Naive thymus-derived CD4-positive, alpha-beta T cell (primary cell): ENCODE measurements at regions not wholly inside any gene's neighbourhood (a gene's known extent, or its start where the extent isn't known, plus 50 kb on each side); places are given as distances from the start of the nearest gene placed in this dataset.

Source experiments
- ATAC-seq: fragments of 150-1000 bp; cut with Tn5 transposase; 2 replicates; pipeline ENCODE4 v1.10.0; 2021; ENCODE audit warnings: mild to moderate bottlenecking, moderate library complexity
- CTCF ChIA-PET: fragments of 350-600 bp; sonication (Branson Sonifier 250); formaldehyde crosslinking; loops from one replicate; lab custom pipeline; 2021; ENCODE audit warnings: antibody characterized with exemption; lab: Charles Lee
- POLR2A ChIA-PET: fragments of 350-600 bp; sonication (Branson Sonifier 250); formaldehyde crosslinking; loops from one replicate; lab custom pipeline; 2021; ENCODE audit warnings: antibody characterized with exemption, inconsistent platforms; lab: Charles Lee
- DNase-seq, 9 donors: peaks; one replicate each; pipeline versions ENCODE4 v3.0.0 to v3.0.0-alpha.2; 2020 to 2022; ENCODE audit warnings: mixed read lengths in 1 of 9
- H3K27ac ChIP-seq: one replicate; pipeline ENCODE4 v1.7.0; 2013; ENCODE audit warnings: mild to moderate bottlenecking, low read depth, low read length, moderate library complexity
- H3K27me3 ChIP-seq, 2 donors: one replicate each; pipeline ENCODE4 v1.7.0; 2013; ENCODE audit warnings: low read length in 2 of 2, mild to moderate bottlenecking in 2 of 2, moderate library complexity in 2 of 2; ENCODE audit not compliant: control insufficient read depth in 2 of 2, insufficient read depth in 2 of 2
- H3K36me3 ChIP-seq, 3 experiments: 1 replicate in 2 of 3; 2 replicates in 1 of 3; pipeline ENCODE4 v1.7.0; 2013; ENCODE audit warnings: low read length in 3 of 3, mild to moderate bottlenecking in 3 of 3, moderate library complexity in 1 of 3; ENCODE audit not compliant: insufficient read depth in 3 of 3, control insufficient read depth in 2 of 3
- H3K4me1 ChIP-seq, 2 donors: one replicate each; pipeline ENCODE4 v1.7.0; 2013; ENCODE audit warnings: low read length in 2 of 2, mild to moderate bottlenecking in 2 of 2, moderate library complexity in 1 of 2; ENCODE audit not compliant: control insufficient read depth in 2 of 2, insufficient read depth in 2 of 2
- H3K4me3 ChIP-seq: 2 replicates; pipeline ENCODE4 v1.7.0; 2013; ENCODE audit warnings: mild to moderate bottlenecking, low read length
- H3K9me3 ChIP-seq, 3 experiments: 1 replicate in 2 of 3; 2 replicates in 1 of 3; pipeline ENCODE4 v1.7.0; 2013; ENCODE audit warnings: low read length in 3 of 3; ENCODE audit not compliant: control insufficient read depth in 2 of 3
- H3K27ac Mint-ChIP-seq, 9 donors: one replicate each; pipeline ENCODE4 v1.8.0; 2020 to 2022; ENCODE audit warnings: mixed read lengths in 9 of 9, mild to moderate bottlenecking in 8 of 9, moderate library complexity in 5 of 9, inconsistent platforms in 2 of 9
- H3K27me3 Mint-ChIP-seq, 5 donors: one replicate each; pipeline ENCODE4 v1.8.0; 2021 to 2022; ENCODE audit warnings: mixed read lengths in 5 of 5, mild to moderate bottlenecking in 1 of 5
- H3K36me3 Mint-ChIP-seq, 5 donors: one replicate each; pipeline ENCODE4 v1.8.0; 2020 to 2022; ENCODE audit warnings: mixed read lengths in 5 of 5, mild to moderate bottlenecking in 3 of 5, inconsistent platforms in 1 of 5
- H3K4me1 Mint-ChIP-seq, 7 donors: one replicate each; pipeline ENCODE4 v1.8.0; 2020 to 2022; ENCODE audit warnings: mixed read lengths in 7 of 7, mild to moderate bottlenecking in 3 of 7, inconsistent platforms in 1 of 7
- H3K4me3 Mint-ChIP-seq, 10 donors: one replicate each; pipeline ENCODE4 v1.8.0; 2020 to 2022; ENCODE audit warnings: mild to moderate bottlenecking in 10 of 10, mixed read lengths in 10 of 10, moderate library complexity in 6 of 10, inconsistent platforms in 2 of 10
- H3K9me3 Mint-ChIP-seq, 11 donors: one replicate each; pipeline ENCODE4 v1.8.0; 2020 to 2022; ENCODE audit warnings: mixed read lengths in 11 of 11, mild to moderate bottlenecking in 4 of 11, inconsistent platforms in 1 of 11, moderate library complexity in 1 of 11
- intact Hi-C, 2 donors: fragments of 100-400 bp; cut with micrococcal nuclease; formaldehyde crosslinking; loops; one replicate each; pipeline ENCODE4 v1.15.1; 2023

DNA sequence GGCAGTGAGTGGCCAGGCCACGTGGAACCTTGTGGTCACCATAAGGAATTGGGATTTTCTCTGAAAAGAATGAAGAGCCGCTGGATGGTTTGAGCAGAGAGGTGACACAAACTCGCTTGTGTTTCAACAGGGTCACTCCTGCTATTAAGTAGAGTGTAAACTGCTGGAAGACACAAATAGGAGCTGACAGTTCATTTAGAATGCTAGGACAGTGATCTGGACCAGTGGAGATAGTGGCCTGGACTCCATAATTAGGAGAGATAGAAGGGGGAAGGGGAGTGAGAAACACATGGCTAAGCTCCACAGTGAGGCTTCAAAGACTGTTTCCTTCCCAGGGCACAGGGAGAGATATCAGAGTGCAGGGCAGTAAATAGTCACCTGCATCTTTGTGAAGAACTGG lies 381.1 kb upstream of the ST6GAL2 start:
- H3K27ac ChIP-seq, result no peak overlapping the region
- H3K36me3 Mint-ChIP-seq, result no peaks in the 10 kb centered on the region
- H3K4me3 ChIP-seq, result no peak overlapping the region
- POLR2A ChIA-PET, result no interaction called here
- H3K27me3 ChIP-seq, result no peaks in the 10 kb centered on the region
- no peaks in the 10 kb centered on the region for H3K9me3 ChIP-seq
- H3K4me1 Mint-ChIP-seq, result no peaks in the 10 kb centered on the region
- H3K27me3 Mint-ChIP-seq, result peaks cover 0 to 4% (median 0%) of the 10 kb centered on the region in 5 donors
- no peak overlapping the region for H3K4me3 Mint-ChIP-seq
- peaks cover 0 to 10% (median 4%) of the 10 kb centered on the region in 11 donors for H3K9me3 Mint-ChIP-seq
- H3K27ac Mint-ChIP-seq, result no peak overlapping the region
- no peaks in the 10 kb centered on the region for H3K4me1 ChIP-seq
- no peak for DNase-seq
- CTCF ChIA-PET, result no interaction called here
- intact Hi-C loops, result no loop called here
- no peak for ATAC-seq
- H3K36me3 ChIP-seq, result no peaks in the 10 kb centered on the region

DNA sequence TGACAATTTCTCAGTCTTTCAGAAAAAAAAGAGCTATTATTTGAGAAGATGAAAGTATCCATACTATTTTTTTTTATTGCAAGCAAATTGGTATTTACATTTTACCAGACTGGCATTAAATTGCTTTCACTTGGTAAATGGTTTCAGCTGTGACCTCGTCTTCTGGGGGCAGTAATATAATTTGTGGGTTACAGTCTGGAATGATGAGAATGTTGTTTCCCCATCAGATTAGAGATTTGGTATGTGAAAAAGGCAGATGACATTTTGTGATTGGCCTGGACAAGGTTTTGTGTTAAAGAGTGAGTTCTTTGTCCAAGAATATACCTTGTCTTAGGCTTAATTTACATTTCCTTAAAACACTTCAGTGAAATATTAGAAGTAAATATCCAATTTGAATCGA lies 390.1 kb upstream of the ST6GAL2 start:
- POLR2A ChIA-PET, result no interaction called here
- no peaks in the 10 kb centered on the region for H3K36me3 ChIP-seq
- H3K9me3 Mint-ChIP-seq, result peaks cover 0 to 5% (median 0%) of the 10 kb centered on the region in 11 donors
- H3K27me3 ChIP-seq, result no peaks in the 10 kb centered on the region
- no peaks in the 10 kb centered on the region for H3K36me3 Mint-ChIP-seq
- H3K4me3 ChIP-seq, result no peak overlapping the region
- no peak overlapping the region for H3K27ac Mint-ChIP-seq
- no peak for ATAC-seq
- no peak for DNase-seq
- CTCF ChIA-PET, result no interaction called here
- no peaks in the 10 kb centered on the region for H3K27me3 Mint-ChIP-seq
- H3K4me1 ChIP-seq, result no peaks in the 10 kb centered on the region
- H3K27ac ChIP-seq, result no peak overlapping the region
- H3K4me3 Mint-ChIP-seq, result no peak overlapping the region
- no peaks in the 10 kb centered on the region for H3K4me1 Mint-ChIP-seq
- intact Hi-C loops, result no loop called here
- H3K9me3 ChIP-seq, result no peaks in the 10 kb centered on the region

DNA sequence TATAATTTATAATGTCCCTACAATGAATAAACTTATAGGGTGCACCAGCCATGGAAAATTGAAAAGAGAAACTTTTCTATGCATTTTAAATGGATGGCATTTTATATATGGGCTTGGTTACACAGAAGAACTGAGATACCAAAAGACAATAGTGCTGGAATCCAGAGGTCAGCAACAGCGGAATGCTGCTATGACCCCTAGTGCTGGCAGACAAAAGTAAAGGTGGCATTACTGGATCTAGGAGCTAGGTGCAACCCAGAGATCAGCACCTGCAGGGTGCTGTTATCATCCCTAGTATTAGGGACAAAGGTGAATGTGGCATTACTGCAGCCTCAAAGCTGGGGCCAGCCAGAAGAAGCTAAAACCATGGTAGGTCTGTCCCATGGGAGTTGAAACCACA lies 392.7 kb upstream of the ST6GAL2 start:
- H3K4me1 ChIP-seq, result no peaks in the 10 kb centered on the region
- H3K27me3 ChIP-seq, result no peaks in the 10 kb centered on the region
- Mint-ChIP-seq H3K4me3 (no peak overlapping the region), H3K27me3 (peaks cover 0 to 4% (median 0%) of the 10 kb centered on the region in 5 donors), H3K9me3 (peaks cover 0 to 5% (median 0%) of the 10 kb centered on the region in 11 donors), H3K4me1 (no peaks in the 10 kb centered on the region), H3K27ac (no peak overlapping the region), H3K36me3 (no peaks in the 10 kb centered on the region)
- ChIA-PET POLR2A (no interaction called here), CTCF (no interaction called here)
- no peak overlapping the region for H3K27ac ChIP-seq
- intact Hi-C loops, result no loop called here
- H3K9me3 ChIP-seq, result no peaks in the 10 kb centered on the region
- H3K36me3 ChIP-seq, result no peaks in the 10 kb centered on the region
- DNase-seq (no peak), ATAC-seq (no peak)
- no peak overlapping the region for H3K4me3 ChIP-seq

DNA sequence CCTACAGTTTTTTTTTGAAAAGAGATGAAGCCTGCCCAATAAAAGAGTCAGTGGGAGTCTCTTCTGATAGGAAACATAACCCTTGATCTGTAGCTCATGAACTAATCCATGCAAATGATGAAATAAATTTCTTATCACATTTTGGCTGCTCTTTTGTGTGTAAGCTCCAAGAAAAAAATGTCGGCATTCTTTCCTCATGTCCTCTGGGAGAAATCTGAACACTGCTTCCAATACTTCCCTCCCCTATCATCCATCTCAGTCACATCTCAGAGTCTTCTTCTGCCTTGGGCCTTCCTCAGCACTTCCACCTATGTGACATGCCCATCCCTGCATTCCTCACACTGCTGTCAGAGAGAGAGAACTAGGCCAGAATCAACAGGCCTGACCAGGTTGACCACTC lies 395.7 kb upstream of the ST6GAL2 start:
- H3K9me3 ChIP-seq, result no peaks in the 10 kb centered on the region
- peaks cover 0 to 5% (median 2%) of the 10 kb centered on the region in 11 donors for H3K9me3 Mint-ChIP-seq
- CTCF ChIA-PET, result no interaction called here
- no peak for ATAC-seq
- H3K4me1 Mint-ChIP-seq, result no peaks in the 10 kb centered on the region
- H3K27me3 Mint-ChIP-seq, result peaks cover 0 to 4% (median 0%) of the 10 kb centered on the region in 5 donors
- H3K36me3 ChIP-seq, result no peaks in the 10 kb centered on the region
- H3K27ac ChIP-seq, result no peak overlapping the region
- DNase-seq, result no peak
- H3K4me3 Mint-ChIP-seq, result no peak overlapping the region
- H3K27ac Mint-ChIP-seq, result no peak overlapping the region
- POLR2A ChIA-PET, result no interaction called here
- intact Hi-C loops, result no loop called here
- H3K36me3 Mint-ChIP-seq, result no peaks in the 10 kb centered on the region
- no peaks in the 10 kb centered on the region for H3K4me1 ChIP-seq
- no peaks in the 10 kb centered on the region for H3K27me3 ChIP-seq
- H3K4me3 ChIP-seq, result no peak overlapping the region

DNA sequence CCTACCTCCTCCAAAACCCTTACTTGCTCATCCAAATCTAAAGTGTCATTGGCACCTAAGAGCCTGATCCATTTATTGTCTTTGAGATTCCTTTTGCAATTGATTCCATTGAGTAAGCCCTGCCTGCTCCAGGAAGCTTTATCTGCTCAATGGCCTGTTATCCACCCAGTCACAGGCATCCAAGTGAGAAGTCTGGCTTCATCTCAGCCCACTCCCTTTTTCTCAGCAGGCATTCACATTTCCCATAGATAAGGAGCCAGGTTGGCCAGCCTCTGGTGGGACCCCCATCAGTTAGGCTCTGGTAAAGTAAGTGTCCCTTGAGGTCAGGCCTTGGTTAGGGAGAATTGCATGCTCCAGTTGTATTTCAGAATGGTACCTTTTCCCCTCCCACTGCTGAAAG lies 396.2 kb upstream of the ST6GAL2 start:
- no peak overlapping the region for H3K4me3 ChIP-seq
- CTCF ChIA-PET, result no interaction called here

DNA sequence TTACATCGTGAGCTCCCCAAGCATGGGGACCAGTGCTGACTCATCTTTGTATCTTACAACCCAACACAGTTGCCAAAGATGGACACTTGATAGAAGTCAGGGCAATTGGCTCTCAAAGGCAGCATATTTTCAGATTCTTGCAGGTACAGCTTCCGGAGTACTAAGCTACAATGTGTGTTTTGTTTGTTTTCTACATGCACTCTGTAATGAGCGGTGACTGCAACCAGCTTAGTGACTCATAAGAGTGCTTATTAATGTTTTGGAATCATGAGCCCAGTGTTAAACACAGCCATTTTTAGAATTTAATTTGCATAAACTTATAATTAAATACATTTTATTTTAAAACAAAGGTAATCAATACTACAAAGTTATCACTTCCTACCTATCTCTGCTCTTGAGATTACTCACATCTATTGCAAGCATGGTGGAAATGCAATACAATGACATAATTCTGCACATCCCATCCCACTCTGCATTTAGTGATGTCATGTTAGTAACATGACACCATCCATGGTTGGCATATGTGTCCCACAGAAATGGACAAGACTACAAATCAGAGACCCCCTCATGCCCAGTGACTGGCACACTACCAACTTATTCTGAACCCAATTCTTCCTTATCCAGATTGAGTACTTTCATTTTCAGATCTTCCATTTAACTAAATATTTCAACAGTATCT lies 399.8 kb upstream of the ST6GAL2 start:
- ChIA-PET POLR2A (no interaction called here), CTCF (no interaction called here)
- Histone ChIP-seq H3K27ac (no peak overlapping the region), H3K4me3 (no peak overlapping the region), H3K27me3 (no peaks in the 10 kb centered on the region), H3K9me3 (no peaks in the 10 kb centered on the region), H3K4me1 (no peaks in the 10 kb centered on the region), H3K36me3 (no peaks in the 10 kb centered on the region)
- ATAC-seq, result no peak
- intact Hi-C loops, result no loop called here
- peaks cover 0 to 7% (median 2%) of the 10 kb centered on the region in 11 donors for H3K9me3 Mint-ChIP-seq
- H3K4me3 Mint-ChIP-seq, result no peak overlapping the region
- H3K4me1 Mint-ChIP-seq, result no peaks in the 10 kb centered on the region
- H3K27me3 Mint-ChIP-seq, result peaks cover 0 to 4% (median 0%) of the 10 kb centered on the region in 5 donors
- no peaks in the 10 kb centered on the region for H3K36me3 Mint-ChIP-seq
- H3K27ac Mint-ChIP-seq, result no peak overlapping the region
- DNase-seq, result no peak

More for the DNA sequence above, 396.2 kb upstream of the ST6GAL2 start:
- peaks cover 0 to 4% (median 0%) of the 10 kb centered on the region in 5 donors for H3K27me3 Mint-ChIP-seq
- ATAC-seq (no peak), DNase-seq (no peak)
- H3K27ac Mint-ChIP-seq, result no peak overlapping the region
- Histone ChIP-seq H3K9me3 (no peaks in the 10 kb centered on the region), H3K4me1 (no peaks in the 10 kb centered on the region), H3K27ac (no peak overlapping the region), H3K27me3 (no peaks in the 10 kb centered on the region), H3K36me3 (no peaks in the 10 kb centered on the region)
- no peaks in the 10 kb centered on the region for H3K4me1 Mint-ChIP-seq
- intact Hi-C loops, result no loop called here
- peaks cover 0 to 5% (median 1%) of the 10 kb centered on the region in 11 donors for H3K9me3 Mint-ChIP-seq
- no peaks in the 10 kb centered on the region for H3K36me3 Mint-ChIP-seq
- POLR2A ChIA-PET, result no interaction called here
- H3K4me3 Mint-ChIP-seq, result no peak overlapping the region

DNA sequence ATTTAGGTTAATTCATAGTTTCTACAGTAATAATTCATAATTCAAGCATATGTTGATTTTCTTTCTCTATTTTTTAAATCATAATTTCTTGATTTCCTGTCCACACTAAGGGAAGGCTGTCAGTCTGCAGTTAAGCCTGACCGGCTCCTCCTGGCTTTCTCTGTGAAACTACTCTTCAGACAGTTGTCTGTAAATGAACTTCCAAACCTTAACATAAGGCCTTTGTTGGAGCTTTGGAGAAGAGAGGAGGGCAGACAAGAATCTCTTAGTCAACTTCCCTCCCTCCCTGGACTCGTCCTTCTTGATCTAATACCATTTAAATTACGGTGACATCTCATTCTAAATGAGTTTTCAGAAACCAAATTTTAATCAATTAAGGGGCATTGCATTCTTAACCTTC lies 404.1 kb upstream of the ST6GAL2 start:
- H3K4me1 Mint-ChIP-seq, result no peaks in the 10 kb centered on the region
- no peak overlapping the region for H3K27ac Mint-ChIP-seq

More for the DNA sequence above, 404.1 kb upstream of the ST6GAL2 start:
- ChIA-PET POLR2A (no interaction called here), CTCF (no interaction called here)
- H3K9me3 Mint-ChIP-seq, result peaks cover 0 to 7% (median 2%) of the 10 kb centered on the region in 11 donors
- ATAC-seq, result no peak
- H3K4me3 Mint-ChIP-seq, result no peak overlapping the region
- Histone ChIP-seq H3K27me3 (no peaks in the 10 kb centered on the region), H3K9me3 (no peaks in the 10 kb centered on the region), H3K27ac (no peak overlapping the region), H3K4me3 (no peak overlapping the region), H3K4me1 (no peaks in the 10 kb centered on the region), H3K36me3 (no peaks in the 10 kb centered on the region)
- DNase-seq, result no peak
- H3K36me3 Mint-ChIP-seq, result no peaks in the 10 kb centered on the region
- intact Hi-C loops, result no loop called here
- H3K27me3 Mint-ChIP-seq, result no peaks in the 10 kb centered on the region
